Amygdala (tissue), 56 donors: ENCODE measurements at regions not wholly inside any gene's neighbourhood (a gene's known extent, or its start where the extent isn't known, plus 50 kb on each side); places are given as distances from the start of the nearest gene placed in this dataset.
"Not testable (repeated sequence)": the region's sequence is repeated elsewhere in the genome, so short reads cannot be mapped to it uniquely, and the experiment has no call there.

Experiments
- DNase-seq, 56 donors: peaks; one replicate each; lab custom pipeline; 2025; lab: John Stamatoyannopoulos, UW

GRCh38 chr1:79982211-79982610, 975.7 kb upstream of the ADGRL4 start:
- peak in 27 of 56 donors; percentile 0 to 63 (median 16) for DNase-seq

- DNase-seq: no peak
Observed at GRCh38 chr1:79981481-79981880, 975.0 kb upstream of the ADGRL4 start.

- no peak for DNase-seq
Observed at GRCh38 chr1:79979346-79979745, 972.8 kb upstream of the ADGRL4 start.

GRCh38 chr1:79976287-79976686, 969.8 kb upstream of the ADGRL4 start:
- no peak for DNase-seq

- DNase-seq: no peak
Observed at GRCh38 chr1:79974659-79975058, 968.1 kb upstream of the ADGRL4 start.

GRCh38 chr1:79969886-79970285, 963.4 kb upstream of the ADGRL4 start:
- no peak for DNase-seq

- no peak for DNase-seq
Observed at GRCh38 chr1:79966438-79966837, 959.9 kb upstream of the ADGRL4 start.

- DNase-seq: no peak
Observed at GRCh38 chr1:79959635-79960034, 953.1 kb upstream of the ADGRL4 start.

- DNase-seq: no peak
Observed at GRCh38 chr1:79955966-79956365, 949.4 kb upstream of the ADGRL4 start.

- DNase-seq: no peak
Observed at GRCh38 chr1:79950511-79950910, 944.0 kb upstream of the ADGRL4 start.

GRCh38 chr1:79945391-79945790, 938.9 kb upstream of the ADGRL4 start:
- DNase-seq: no peak

- DNase-seq: no peak
Observed at GRCh38 chr1:79929356-79929755, 922.8 kb upstream of the ADGRL4 start.

- no peak for DNase-seq
Observed at GRCh38 chr1:79928901-79929300, 922.4 kb upstream of the ADGRL4 start.

GRCh38 chr1:79920960-79921669, 914.6 kb upstream of the ADGRL4 start:
- no peak for DNase-seq

GRCh38 chr1:79914896-79915295, 908.4 kb upstream of the ADGRL4 start:
- no peak for DNase-seq

- DNase-seq: no peak
Observed at GRCh38 chr1:79912813-79913212, 906.3 kb upstream of the ADGRL4 start.

GRCh38 chr1:79903321-79903720, 896.8 kb upstream of the ADGRL4 start:
- DNase-seq: no peak

GRCh38 chr1:79902418-79902817, 895.9 kb upstream of the ADGRL4 start:
- no peak for DNase-seq

GRCh38 chr1:79899914-79900313, 893.4 kb upstream of the ADGRL4 start:
- DNase-seq: no peak

GRCh38 chr1:79896140-79896539, 889.6 kb upstream of the ADGRL4 start:
- DNase-seq: no peak

GRCh38 chr1:79895573-79895972, 889.0 kb upstream of the ADGRL4 start:
- no peak for DNase-seq

- DNase-seq: not testable (repeated sequence)
Observed at GRCh38 chr1:79894129-79894528, 887.6 kb upstream of the ADGRL4 start.

- DNase-seq: no peak
Observed at GRCh38 chr1:79887059-79887458, 880.5 kb upstream of the ADGRL4 start.
